ENCODE measurements at regions not wholly inside any gene's neighbourhood (a gene's known extent, or its start where the extent isn't known, plus 50 kb on each side); places are given as distances from the start of the nearest gene placed in this dataset.

DNA sequence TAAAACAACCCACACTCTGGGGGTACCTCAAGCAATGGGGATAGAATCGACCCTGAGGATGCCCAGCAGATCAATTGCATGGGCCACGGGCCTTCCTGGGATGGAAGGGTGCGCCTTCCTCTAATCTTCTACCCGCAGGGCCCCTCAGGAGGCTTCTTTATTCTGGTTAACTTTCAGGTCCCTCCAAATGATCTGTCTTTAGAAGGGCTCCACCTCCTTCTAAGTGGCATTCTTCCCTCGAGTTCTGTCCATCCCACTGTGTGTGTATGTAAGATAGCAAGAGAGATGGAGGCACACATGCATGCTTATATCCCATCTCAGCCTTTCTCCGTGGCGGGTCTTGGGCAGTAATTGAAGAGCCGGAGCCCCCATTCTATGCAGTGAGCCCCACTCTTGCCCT is 125.7 kb downstream of the MRM1 start:
- no peaks in the 10 kb centered on the region for H3K9me3 ChIP-seq (ENCODE audit: low read depth, low read length)
- DNase-seq (ENCODE audit: insufficient read length, low spot score, missing footprints): no peak
- H3K27me3 ChIP-seq (ENCODE audit: insufficient read depth, low read length): peaks cover 23% of the 10 kb centered on the region
- no peaks in the 10 kb centered on the region for H4K20me1 ChIP-seq (ENCODE audit: insufficient read depth, low read length)
- H2AFZ ChIP-seq (ENCODE audit: low read length): no peak overlapping the region
- H3K79me2 ChIP-seq (ENCODE audit: insufficient read depth, low read length): no peaks in the 10 kb centered on the region
- H3K36me3 ChIP-seq (ENCODE audit: insufficient read depth, low read length): no peaks in the 10 kb centered on the region
- H3K4me1 ChIP-seq (ENCODE audit: insufficient read depth, low read length): peaks cover 4% of the 10 kb centered on the region
- TF ChIP-seq, protein P1, sequence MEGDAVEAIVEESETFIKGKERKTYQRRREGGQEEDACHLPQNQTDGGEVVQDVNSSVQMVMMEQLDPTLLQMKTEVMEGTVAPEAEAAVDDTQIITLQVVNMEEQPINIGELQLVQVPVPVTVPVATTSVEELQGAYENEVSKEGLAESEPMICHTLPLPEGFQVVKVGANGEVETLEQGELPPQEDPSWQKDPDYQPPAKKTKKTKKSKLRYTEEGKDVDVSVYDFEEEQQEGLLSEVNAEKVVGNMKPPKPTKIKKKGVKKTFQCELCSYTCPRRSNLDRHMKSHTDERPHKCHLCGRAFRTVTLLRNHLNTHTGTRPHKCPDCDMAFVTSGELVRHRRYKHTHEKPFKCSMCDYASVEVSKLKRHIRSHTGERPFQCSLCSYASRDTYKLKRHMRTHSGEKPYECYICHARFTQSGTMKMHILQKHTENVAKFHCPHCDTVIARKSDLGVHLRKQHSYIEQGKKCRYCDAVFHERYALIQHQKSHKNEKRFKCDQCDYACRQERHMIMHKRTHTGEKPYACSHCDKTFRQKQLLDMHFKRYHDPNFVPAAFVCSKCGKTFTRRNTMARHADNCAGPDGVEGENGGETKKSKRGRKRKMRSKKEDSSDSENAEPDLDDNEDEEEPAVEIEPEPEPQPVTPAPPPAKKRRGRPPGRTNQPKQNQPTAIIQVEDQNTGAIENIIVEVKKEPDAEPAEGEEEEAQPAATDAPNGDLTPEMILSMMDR (IDR thresholded peaks at IDR 0.05; ENCODE audit: extremely low read depth, low read depth, low read length): no peak
- no peak overlapping the region for H3K4me2 ChIP-seq (ENCODE audit: insufficient read depth, low read length)
- no peak overlapping the region for H3K27ac ChIP-seq (ENCODE audit: low read depth, low read length)
- H3K4me3 ChIP-seq (ENCODE audit: insufficient read depth, low read length): no peak overlapping the region

DNA sequence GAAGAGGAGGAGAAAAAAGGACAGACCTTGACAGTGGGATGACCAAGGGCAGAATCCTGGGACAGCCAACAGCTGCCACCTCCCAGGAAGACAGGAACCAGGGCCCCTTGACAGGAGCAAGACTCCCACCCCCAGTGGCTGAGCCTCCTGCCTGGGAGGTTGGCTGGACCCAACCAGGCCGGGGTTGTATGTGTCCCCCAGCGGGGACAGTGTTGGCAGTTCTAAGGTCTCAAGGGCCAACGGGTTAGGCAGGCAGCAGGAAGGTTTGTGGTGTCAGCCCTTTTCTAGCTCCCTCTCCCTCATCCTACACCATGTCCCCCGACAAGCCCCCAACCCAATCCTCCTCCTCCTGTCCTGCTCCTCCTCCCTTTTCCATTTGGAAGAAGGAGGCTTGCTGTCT is 126.2 kb downstream of the MRM1 start:
- H3K4me1 ChIP-seq (ENCODE audit: insufficient read depth, low read length): peaks cover under 1% of the 10 kb centered on the region
- no peak overlapping the region for H3K4me2 ChIP-seq (ENCODE audit: insufficient read depth, low read length)
- no peak for DNase-seq (ENCODE audit: insufficient read length, low spot score, missing footprints)

DNA sequence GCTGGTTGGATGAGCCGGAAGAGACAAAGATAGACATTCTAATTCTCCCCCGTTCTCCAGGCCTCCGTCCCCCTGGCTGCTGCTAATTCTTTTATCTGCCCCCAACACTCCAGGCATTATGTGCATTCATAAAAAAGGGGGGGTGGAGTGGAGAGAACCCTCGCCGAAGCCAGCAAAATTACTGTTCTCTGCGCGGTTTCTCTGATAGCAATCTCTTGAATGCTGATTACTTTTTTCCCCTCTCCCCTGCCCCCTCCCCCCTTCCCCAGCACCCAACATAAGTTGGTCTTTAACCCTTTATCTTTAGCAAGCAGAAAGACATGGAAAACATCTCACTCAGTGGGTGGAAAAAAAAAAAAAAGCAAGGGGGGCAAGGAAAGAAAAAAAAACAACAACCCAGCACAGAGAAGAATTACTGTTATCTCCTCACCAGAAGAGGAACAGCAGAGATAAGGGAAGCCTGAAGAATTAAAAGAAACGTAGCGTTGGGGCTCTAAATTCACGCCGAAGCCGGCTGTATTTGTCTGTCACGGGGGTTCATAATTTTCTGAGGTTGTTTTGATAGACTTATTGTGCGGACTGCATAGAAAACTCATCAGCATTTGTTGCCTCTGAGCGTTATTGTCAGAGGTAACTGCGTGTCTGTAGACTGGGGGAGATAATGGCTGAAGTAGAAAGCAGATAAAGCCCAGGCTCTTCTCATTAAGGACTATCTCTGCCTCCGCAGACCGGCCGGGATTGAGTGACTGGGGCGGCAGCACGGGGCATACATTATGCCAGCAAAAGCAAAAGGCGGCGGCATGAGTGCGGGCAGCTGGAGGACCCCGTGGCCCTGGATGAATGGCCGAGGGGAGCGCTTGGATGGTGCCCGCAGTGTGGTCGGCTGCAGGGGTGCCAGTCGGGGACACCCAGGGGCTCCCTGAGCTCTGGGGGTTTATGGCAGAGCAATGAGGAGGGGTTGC is 126.9 kb downstream of the MRM1 start:
- no peaks in the 10 kb centered on the region for H3K36me3 ChIP-seq (ENCODE audit: insufficient read depth, low read length)
- no peak for DNase-seq (ENCODE audit: insufficient read length, low spot score, missing footprints)
- H3K79me2 ChIP-seq (ENCODE audit: insufficient read depth, low read length): no peaks in the 10 kb centered on the region
- TF ChIP-seq, protein P1 (IDR thresholded peaks at IDR 0.05; ENCODE audit: extremely low read depth, low read depth, low read length): no peak
- H3K9me3 ChIP-seq (ENCODE audit: low read depth, low read length): no peaks in the 10 kb centered on the region
- no peak overlapping the region for H2AFZ ChIP-seq (ENCODE audit: low read length)
- H3K4me2 ChIP-seq (ENCODE audit: insufficient read depth, low read length): no peak overlapping the region
- no peak overlapping the region for H3K4me3 ChIP-seq (ENCODE audit: insufficient read depth, low read length)
- no peaks in the 10 kb centered on the region for H3K4me1 ChIP-seq (ENCODE audit: insufficient read depth, low read length)
- no peak overlapping the region for H3K27ac ChIP-seq (ENCODE audit: low read depth, low read length)
- no peaks in the 10 kb centered on the region for H4K20me1 ChIP-seq (ENCODE audit: insufficient read depth, low read length)
- H3K27me3 ChIP-seq (ENCODE audit: insufficient read depth, low read length): peaks cover 25% of the 10 kb centered on the region

More for the DNA sequence above, 126.2 kb downstream of the MRM1 start:
- Histone ChIP-seq H3K4me3 (ENCODE audit: insufficient read depth, low read length) (no peak overlapping the region), H2AFZ (ENCODE audit: low read length) (no peak overlapping the region), H3K9me3 (ENCODE audit: low read depth, low read length) (no peaks in the 10 kb centered on the region), H3K27me3 (ENCODE audit: insufficient read depth, low read length) (peaks cover 23% of the 10 kb centered on the region), H4K20me1 (ENCODE audit: insufficient read depth, low read length) (no peaks in the 10 kb centered on the region), H3K27ac (ENCODE audit: low read depth, low read length) (no peak overlapping the region), H3K79me2 (ENCODE audit: insufficient read depth, low read length) (no peaks in the 10 kb centered on the region), H3K36me3 (ENCODE audit: insufficient read depth, low read length) (no peaks in the 10 kb centered on the region)
- TF ChIP-seq, protein P1 (IDR thresholded peaks at IDR 0.05; ENCODE audit: extremely low read depth, low read depth, low read length): no peak

DNA sequence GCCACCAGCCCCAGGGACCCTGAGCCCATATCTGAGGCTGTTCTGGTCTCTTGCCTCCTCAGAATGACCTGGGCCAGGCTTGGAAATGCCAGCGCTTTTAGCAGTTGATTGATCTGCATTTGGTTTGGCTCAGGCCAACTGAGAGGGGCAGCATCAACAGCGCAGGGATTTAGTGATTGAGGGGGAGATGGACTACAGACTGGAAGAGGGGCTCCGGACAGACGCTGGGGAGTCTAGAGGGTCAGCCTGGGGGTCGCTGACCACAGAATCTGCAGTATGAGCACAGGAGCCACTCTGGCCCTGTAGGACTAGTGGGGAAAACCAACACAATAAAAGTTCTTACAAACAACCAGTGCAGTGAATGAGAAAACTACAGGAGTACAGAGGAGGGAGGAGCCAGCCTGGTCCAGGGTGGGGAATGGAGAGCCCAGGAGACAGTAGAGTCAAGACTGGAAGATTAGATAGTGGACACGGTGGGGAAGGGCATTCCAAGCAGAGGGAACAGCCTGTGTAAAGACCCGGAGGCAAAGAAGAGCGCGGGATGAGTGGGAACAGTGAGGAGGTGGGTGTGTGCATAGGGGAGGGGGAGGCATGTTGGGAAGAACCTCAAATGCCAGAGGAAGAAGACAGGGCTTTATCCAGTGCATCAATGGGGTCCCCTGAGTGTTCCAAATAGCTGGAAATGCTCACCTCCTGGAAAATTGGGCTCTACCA is 128.9 kb downstream of the MRM1 start:
- TF ChIP-seq, protein P1 (IDR thresholded peaks at IDR 0.05; ENCODE audit: extremely low read depth, low read depth, low read length): no peak
- no peak for DNase-seq (ENCODE audit: insufficient read length, low spot score, missing footprints)
- H3K4me2 ChIP-seq (ENCODE audit: insufficient read depth, low read length): no peak overlapping the region

More for the DNA sequence above, 128.9 kb downstream of the MRM1 start:
- peaks cover 24% of the 10 kb centered on the region for H3K27me3 ChIP-seq (ENCODE audit: insufficient read depth, low read length)
- H4K20me1 ChIP-seq (ENCODE audit: insufficient read depth, low read length): no peaks in the 10 kb centered on the region
- no peak overlapping the region for H3K4me3 ChIP-seq (ENCODE audit: insufficient read depth, low read length)
- no peak overlapping the region for H3K27ac ChIP-seq (ENCODE audit: low read depth, low read length)
- no peaks in the 10 kb centered on the region for H3K79me2 ChIP-seq (ENCODE audit: insufficient read depth, low read length)
- H3K4me1 ChIP-seq (ENCODE audit: insufficient read depth, low read length): no peaks in the 10 kb centered on the region
- H2AFZ ChIP-seq (ENCODE audit: low read length): no peak overlapping the region
- H3K36me3 ChIP-seq (ENCODE audit: insufficient read depth, low read length): no peaks in the 10 kb centered on the region
- H3K9me3 ChIP-seq (ENCODE audit: low read depth, low read length): no peaks in the 10 kb centered on the region
